GM18868 (cell line): ENCODE measurements at regions not wholly inside any gene's neighbourhood (a gene's known extent, or its start where the extent isn't known, plus 50 kb on each side); places are given as distances from the start of the nearest gene placed in this dataset.
"Not testable (repeated sequence)": the region's sequence is repeated elsewhere in the genome, so short reads cannot be mapped to it uniquely, and the experiment has no call there.

Experiments used
- ATAC-seq: cut with Tn5 transposase; IDR thresholded peaks from one replicate; pipeline ENCODE4 v1.9.1; 2021; ENCODE audit warnings: mild to moderate bottlenecking, moderate library complexity; ENCODE audit not compliant: unreplicated experiment

DNA sequence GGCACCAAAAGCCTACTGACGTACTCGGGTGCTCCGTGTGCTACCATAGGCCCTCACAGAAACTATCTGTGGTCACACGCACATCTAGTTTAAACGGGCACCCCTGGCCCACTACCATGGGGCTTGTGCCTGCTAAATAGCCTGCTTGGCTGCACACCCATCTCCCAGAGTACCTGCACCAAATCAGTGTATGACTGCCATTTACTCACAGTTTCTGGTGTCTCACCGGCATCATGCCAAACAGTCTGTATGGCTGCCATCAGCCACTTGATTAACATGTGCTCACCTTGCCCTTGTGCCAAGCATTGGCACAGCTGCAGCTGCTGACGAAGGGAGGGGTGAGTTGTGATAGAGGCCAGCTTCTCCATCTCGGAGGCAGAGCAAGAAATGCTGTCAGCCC is 232.7 kb downstream of the IGSF11 start:
- no peak for ATAC-seq

DNA sequence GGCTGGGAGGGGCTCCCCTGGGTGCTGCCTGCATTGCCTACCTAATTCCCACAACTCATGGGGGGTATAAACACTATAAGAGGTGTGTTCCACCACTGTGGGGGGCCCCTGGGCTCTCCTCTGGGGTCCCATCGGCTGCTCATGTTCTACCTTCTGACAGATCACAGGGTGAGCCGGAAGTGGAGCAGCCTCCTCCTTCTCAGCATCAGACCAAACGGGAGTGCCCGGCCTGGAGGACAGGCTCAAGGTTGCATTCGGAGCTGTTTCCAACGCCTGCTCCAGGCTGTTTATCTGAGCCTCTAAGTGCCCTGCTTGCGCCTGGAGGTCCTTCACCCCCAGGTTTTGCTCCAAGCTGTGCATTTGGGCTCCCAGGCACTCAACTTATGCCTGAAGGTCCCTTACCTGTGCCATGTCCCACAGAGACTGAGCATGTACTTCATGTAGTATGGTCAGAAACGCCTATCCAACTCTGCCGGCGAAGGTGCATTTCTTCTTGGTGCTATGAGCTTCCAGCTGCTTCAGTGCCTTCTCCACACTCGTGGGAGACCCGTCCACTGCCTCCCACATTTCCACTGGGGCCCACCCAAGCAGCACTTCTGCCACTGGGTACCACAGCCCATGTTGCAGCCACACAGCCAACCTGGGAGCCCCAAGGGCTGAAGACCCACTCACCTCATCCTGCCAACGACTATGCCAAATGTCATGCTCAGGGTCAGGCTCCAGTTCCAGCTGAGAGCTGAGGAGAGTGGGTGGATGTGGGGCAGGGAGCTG is 232.1 kb downstream of the IGSF11 start:
- no peak for ATAC-seq

DNA sequence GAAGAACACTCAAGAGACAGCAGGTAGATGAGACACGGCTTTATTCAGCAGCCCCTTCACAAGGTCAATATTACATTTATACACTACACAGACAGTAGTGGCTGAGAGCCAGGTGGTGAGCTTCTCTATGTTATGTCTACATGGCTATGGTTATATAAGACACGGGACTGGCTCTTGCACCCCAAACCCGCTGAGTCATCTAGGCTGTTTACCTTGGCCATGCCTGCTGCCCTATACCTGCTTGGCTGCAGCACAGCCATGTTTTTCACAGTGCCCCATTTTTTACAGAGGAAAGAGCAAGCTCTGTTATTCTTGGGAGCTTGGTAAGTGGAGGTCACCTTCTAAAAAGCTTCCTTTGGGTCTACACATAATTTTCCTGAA is 231.6 kb downstream of the IGSF11 start:
- no peak for ATAC-seq

- ATAC-seq: no peak
Measured at GRCh38 chr3:118805007-118805406, 229.6 kb downstream of the IGSF11 start.

DNA sequence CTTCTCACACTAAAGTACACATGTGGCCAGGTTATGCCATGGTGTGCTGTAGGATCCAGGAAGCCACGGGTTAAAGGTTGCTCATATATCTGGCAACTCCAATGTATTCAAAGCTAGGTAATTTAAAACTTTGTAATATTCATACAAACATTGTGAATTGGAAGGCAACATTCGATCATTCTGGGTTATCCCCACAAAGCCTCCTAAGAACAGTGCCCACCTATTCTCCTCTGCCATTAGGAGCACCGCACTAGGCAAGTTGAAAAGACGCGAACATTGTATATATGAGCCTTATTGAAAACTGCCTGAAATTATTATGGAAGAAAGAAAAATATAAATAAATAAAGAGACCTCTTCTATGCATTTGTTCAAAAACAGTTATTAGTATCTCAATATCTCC is 228.2 kb downstream of the IGSF11 start:
- no peak for ATAC-seq

DNA sequence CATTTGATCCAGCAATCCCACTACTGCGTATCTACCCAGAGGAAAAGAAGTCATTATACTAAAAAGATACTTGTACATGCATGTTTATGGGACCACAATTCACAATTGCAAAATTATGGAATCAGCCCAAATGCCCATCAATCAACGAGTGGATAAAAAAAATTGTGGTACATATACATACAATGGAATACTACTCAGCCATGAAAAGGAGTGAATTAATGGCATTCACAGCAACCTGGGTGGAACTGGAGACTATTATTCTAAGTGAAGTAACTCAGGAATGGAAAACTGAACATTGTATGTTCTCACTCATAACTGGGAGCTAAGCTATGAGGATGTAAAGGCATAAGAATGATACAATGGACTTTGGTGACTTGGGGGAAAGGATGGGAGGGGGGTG is 227.3 kb downstream of the IGSF11 start:
- not testable (repeated sequence) for ATAC-seq

DNA sequence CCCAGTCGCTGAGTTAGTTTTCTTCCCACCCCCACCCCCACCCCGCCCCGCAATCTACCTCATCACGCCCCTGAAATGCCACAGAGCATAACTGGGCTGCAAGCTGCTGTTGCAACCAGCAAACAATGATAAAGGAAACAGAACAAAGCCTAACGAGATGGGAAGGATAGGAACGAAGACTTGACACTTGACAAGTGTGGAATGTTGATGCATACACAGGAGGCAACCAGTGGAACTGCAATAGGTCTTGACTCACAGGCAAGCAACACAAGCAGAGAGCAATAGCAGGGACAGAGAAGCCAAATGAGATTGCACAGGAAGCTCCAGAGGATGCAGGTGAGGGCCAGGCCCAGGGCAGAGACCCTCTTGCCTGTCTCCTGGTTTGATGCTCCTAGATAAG is 225.9 kb downstream of the IGSF11 start:
- ATAC-seq: no peak

DNA sequence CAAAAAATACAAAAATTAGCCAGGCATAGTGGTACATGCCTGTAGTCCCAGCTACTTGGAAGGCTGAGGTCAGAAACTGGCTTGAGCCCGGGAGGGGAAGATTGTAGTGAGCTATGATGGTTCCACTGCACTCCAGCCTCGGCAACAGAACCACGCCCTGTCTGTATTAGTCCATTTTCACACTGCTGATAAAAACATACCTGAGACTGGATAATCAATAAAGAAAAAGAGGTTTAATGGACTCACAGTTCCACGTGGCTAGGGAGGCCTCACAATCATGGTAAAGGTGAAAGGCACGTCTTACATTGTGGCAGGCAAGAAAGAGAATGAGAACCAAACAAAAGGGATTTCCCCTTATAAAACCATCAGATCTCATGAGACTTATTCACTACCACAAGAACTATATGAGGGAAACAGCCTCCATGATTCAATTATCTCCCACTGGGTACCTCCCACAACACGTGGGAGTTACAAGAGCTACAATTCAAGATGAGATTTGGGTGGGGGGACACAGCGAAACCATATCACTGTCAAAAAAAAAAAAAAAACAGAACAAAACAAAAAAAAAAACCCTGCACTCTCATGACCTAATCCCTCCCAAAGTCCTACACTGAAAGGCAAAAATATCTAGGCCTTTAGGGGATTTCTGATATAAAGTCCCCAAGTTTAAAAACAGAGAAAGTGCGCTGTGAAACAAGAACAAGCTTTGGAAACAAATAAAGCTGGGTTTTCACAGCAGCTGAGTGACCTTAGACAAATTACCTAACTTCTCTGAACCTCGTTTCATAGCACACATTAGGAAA is 224.7 kb downstream of the IGSF11 start:
- ATAC-seq: peak; percentile 53

DNA sequence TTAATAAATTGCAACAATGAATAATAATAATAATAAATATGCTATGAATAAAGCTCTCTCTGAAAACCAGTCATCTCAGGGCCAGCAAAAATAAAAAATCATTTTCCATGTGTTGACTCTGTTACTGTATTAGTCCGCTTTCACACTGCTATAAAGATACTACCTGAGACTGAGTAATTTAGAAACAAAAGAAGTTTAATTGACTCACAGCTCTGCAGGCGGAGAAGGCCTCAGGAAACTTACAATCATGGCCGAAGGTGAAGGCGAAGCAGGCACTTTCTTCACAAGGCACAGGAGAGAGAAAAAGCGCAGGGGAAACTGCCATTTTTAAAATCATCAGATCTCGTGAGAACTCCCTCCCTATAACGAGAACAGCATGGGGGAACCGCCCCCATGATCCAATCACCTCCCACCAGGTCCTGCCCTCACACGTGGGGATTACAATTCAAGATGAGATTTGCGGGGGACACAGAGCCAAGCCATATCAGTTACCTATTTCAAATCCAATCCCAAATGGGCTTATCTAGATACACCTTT is 224.1 kb downstream of the IGSF11 start:
- peak; percentile 32 for ATAC-seq

- ATAC-seq: no peak
Measured at GRCh38 chr3:118811236-118811732, 223.4 kb downstream of the IGSF11 start.

DNA sequence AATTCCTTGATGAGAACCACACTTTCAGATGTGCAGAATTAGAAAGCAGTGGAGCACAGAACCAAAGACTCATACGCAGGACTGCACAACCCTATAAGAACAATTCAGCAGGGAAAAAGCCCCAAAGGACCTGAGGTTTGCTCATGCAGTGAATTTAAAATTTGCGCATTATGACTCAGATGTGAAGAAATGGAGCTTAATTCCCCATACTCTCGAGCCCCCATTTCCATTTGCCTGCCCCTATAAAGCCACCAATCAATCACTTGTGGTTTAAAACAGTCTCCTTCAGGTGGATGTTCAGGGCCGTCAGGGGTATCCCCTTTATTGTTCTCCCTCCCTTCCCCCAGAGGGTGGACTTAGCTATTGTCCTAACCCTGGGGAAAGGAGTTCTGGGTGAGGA is 221.2 kb downstream of the IGSF11 start:
- ATAC-seq: peak; percentile 31

GRCh38 chr3:118817748-118818165 is 216.9 kb downstream of the IGSF11 start:
- peak; percentile 75 for ATAC-seq

GRCh38 chr3:118818386-118818785 is 216.3 kb downstream of the IGSF11 start:
- ATAC-seq: no peak

GRCh38 chr3:118823626-118824025 is 211.0 kb downstream of the IGSF11 start:
- ATAC-seq: no peak

- no peak for ATAC-seq
Measured at GRCh38 chr3:118827446-118827845, 207.2 kb downstream of the IGSF11 start.

GRCh38 chr3:118828351-118828750 is 206.3 kb downstream of the IGSF11 start:
- no peak for ATAC-seq

DNA sequence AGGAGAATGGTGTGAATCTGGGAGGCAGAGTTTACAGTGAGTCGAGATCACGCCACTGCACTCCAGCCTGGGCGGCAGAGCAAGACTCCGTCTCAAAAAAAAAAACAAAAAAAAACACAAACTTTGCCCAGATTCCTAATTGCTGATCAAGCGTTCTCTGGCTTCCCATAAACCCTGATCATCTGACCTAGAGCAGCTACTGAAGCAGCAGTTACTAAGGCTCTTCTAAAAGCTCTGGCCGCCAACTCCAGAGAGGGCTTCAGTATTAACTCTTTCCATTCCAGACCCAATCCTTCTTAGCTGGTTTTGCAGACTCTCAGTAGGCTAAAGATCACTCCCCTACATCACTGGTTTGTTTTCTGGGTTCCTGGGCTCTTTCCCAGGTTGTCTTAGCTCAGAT is 201.6 kb downstream of the IGSF11 start:
- ATAC-seq: no peak

GRCh38 chr3:118838871-118839270 is 195.8 kb downstream of the IGSF11 start:
- ATAC-seq: no peak

- no peak for ATAC-seq
Measured at GRCh38 chr3:118842147-118842863, 192.3 kb downstream of the IGSF11 start.

GRCh38 chr3:118846176-118846575 is 188.5 kb downstream of the IGSF11 start:
- ATAC-seq: no peak
